GM21786 (cell line): ENCODE measurements at regions not wholly inside any gene's neighbourhood (a gene's known extent, or its start where the extent isn't known, plus 50 kb on each side); places are given as distances from the start of the nearest gene placed in this dataset.
"Not testable (repeated sequence)": the region's sequence is repeated elsewhere in the genome, so short reads cannot be mapped to it uniquely, and the experiment has no call there.

Source experiments
- ATAC-seq: cut with Tn5 transposase; IDR thresholded peaks from one replicate; pipeline ENCODE4 v1.9.1; 2021; ENCODE audit not compliant: unreplicated experiment

DNA sequence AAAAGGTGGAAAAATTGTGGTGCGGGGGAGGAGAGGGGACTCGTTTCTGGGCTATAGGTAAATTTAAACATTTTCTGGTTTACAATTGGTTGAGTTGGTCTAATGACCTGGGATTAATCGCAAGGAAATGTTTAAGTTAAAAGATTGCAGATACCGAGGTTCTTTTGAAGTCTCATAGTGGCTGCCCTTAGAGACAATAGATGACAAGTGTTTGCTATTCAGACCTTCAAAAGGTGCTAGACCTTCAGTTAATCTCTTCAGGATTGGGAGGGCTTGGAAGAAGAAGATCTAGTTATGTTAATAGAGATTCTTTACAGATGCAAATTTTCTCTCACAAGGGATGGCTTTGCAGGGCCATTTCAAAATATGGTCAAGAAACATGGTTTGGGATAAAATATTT, 2286.1 kb upstream of the AGA start:
- no peak for ATAC-seq

DNA sequence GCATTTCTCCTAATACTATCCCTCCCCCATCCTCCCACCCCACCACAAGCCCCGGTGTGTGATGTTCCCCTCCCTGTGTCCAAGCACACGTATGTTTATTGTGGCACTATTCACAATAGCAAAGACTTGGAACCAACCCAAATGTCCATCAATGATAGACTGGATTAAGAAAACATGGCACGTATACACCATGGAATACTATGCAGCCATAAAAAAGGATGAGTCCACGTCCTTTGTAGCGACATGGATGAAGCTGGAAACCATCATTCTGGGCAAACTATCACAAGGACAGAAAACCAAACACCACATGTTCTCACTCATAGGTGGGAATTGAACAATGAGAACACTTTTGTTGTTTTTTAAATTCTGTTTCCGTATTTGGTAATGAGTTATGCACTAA, 2294.6 kb upstream of the AGA start:
- not testable (repeated sequence) for ATAC-seq

- ATAC-seq = no peak
Measured at GRCh38 chr4:179738822-179739221, 2296.6 kb upstream of the AGA start.

- no peak for ATAC-seq
Measured at GRCh38 chr4:179747218-179747910, 2305.1 kb upstream of the AGA start.

GRCh38 chr4:179748837-179749236, 2306.6 kb upstream of the AGA start:
- ATAC-seq = no peak

GRCh38 chr4:179750374-179750773, 2308.1 kb upstream of the AGA start:
- ATAC-seq = no peak

GRCh38 chr4:179751669-179752068, 2309.4 kb upstream of the AGA start:
- no peak for ATAC-seq

DNA sequence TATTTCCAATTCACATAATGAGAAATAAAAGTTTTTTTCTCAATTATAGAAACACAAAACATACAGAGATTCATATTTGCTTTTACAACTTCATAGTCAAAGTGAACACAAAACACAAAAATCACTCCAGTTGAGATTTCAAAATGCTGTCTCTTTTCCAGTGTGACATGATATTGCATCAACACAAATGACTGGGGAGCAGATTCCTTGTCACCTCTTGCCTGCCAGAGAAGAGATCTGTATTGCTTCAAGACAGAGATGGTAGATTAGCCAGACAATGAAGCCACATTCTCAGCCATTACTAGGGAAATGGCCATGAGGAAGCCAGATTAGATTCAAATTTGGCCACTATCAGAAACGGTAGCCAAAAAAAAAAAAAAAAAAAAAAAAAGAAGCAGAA, 2313.1 kb upstream of the AGA start:
- ATAC-seq = no peak

- ATAC-seq = no peak
Measured at GRCh38 chr4:179757641-179758040, 2315.4 kb upstream of the AGA start.

DNA sequence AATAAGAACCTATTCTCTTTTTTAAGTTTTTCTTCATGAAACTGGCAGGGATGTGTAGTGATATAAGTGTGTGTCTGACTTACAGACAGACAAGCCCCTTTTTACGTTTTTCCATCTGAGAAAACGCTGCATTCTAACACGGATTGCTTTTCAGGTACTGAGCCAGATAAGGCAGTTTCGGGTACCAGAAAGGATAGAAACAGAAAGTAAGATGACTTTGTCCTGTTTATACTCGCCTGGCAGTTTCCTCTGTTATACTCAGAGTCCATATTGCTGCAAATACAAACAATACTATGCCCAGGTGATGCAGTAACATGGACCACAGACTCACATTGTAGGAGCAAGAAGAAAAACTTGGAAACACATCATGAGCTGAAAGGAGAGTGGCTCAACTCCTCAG, 2320.6 kb upstream of the AGA start:
- ATAC-seq = peak; percentile 55

DNA sequence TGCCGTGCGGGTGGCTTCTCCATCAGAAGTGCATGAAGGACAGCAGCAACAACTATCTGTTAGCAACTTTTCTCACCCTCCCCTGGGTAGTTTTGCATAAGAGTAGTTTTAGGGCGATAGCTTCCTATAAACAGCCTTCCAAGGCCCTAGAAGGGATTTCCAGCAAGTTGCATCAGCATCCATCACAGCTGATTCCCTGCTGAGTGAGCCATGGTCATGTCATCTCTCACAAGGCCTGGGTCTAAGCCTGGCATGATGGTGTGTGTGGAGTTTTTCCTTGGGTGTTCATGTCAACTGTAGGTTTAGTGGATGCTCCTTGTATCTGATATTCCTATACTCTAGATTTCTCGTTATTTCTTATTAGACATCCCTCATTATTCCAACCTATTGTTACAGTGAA, 2324.7 kb upstream of the AGA start:
- no peak for ATAC-seq

DNA sequence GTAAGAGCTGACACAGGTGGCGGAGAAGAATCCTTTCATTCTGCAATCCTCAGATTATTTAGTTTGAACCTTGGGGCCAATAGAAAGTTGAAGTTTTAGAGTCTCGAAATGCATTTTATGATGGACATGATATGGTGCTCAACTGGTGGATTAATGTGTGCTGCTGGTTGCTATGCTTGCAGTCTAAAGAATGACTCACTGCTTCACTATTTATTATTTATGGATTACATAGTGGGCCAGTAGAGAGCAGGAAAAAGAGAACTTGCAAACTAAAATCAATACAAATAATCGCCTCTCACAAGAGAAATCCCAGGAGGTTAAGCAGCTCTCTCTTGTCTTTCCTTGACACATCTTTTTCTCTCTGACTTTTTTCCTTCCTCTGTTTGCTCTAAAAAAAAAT, 2326.8 kb upstream of the AGA start:
- ATAC-seq = no peak

- ATAC-seq = no peak
Measured at GRCh38 chr4:179797738-179798137, 2355.5 kb upstream of the AGA start.

DNA sequence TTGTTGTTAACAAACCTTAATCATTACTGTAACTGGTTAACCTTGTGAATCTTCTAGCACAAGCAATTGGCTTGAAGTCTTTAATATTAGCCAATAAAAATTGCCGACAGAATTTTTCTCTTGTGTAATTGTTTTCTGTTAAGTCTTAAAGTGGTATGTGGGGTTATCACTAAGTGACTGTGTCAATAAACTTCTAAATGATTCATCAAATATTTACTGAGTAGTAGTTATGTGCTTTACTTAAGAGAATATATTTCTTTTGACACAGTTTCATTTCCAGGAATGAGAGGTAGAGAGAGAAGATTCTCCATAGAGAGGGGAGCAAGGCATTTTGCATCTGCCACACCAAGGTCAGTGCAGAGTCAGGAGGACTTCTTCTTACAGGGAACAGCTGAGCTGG, 2361.6 kb upstream of the AGA start:
- no peak for ATAC-seq

- no peak for ATAC-seq
Measured at GRCh38 chr4:179804440-179804839, 2362.2 kb upstream of the AGA start.

GRCh38 chr4:179817317-179817716, 2375.1 kb upstream of the AGA start:
- ATAC-seq = no peak

- no peak for ATAC-seq
Measured at GRCh38 chr4:179823342-179823741, 2381.1 kb upstream of the AGA start.

DNA sequence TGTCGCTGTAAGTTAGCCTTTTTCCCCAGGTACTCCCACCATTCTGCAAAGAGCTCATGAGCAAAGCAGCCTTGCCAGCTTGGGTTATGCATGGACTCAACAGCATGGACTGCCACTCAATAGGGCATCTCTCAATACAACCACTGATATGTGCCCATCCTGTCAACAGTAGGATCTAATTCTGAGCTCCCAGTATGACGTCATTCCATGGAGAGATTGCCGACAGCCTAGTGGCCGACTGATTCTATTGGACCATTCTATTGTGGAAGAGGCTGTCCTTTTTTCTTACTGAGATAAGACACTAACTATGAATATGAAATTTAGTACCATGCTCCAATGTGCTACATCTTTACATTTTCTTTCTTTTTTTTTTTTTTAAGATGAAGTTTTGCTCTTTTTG, 2389.0 kb upstream of the AGA start:
- ATAC-seq = no peak

- no peak for ATAC-seq
Measured at GRCh38 chr4:179836179-179837075, 2394.2 kb upstream of the AGA start.

GRCh38 chr4:179843370-179843769, 2399.8 kb upstream of the TENM3 start:
- no peak for ATAC-seq

DNA sequence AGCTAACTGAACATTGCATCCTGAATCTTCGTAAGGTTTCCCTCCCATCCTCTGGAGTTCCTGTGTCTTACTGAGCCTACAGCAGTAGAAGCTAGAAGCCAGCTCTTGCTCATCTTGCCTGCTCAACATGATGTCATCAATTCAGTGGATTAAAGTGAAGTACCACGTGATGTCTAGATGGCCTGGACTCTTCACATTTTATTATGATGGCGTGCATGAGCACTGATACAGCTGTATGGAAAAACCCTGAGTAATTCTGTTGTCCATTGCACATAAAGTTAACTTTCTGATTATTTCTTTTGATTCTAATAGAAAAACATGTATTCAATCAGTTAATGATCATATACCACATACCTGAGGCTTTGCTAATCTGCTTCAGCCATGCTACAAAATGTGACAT, 2387.7 kb upstream of the TENM3 start:
- ATAC-seq = no peak

- no peak for ATAC-seq
Measured at GRCh38 chr4:179858221-179858620, 2385.0 kb upstream of the TENM3 start.
